ENCODE measurements at regions not wholly inside any gene's neighbourhood (a gene's known extent, or its start where the extent isn't known, plus 50 kb on each side); places are given as distances from the start of the nearest gene placed in this dataset.
"Not testable (repeated sequence)": the region's sequence is repeated elsewhere in the genome, so short reads cannot be mapped to it uniquely, and the experiment has no call there.

DNA sequence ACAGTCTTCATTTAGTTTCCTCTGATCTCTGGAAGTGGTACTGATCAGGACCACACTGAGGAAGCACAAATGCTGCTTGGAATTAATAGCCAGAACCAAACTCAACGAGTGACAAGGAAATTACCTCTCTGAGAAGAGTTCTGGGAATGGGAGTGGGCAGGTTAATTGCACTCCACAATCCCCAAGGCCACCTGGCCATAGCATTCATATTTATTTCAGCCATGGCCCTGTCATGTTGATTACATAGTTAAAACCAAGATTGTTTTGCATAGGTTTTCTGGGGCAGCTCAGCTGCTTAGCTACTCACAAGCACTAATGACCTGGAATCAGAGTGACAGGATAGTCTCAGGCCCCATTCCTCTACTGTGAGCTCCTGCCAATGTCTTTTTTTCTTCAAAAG lies 230.2 kb upstream of the RIMS1 start:
- H3K4me3 ChIP-seq (ENCODE audit: low read depth in 1 of 3, low read length in 3 of 3), result no peak overlapping the region
- WGBS, 3 donors, result 7 to 40% (median 29%) methylated on average over 1 of the region's 1 CpG
- H3K9me3 ChIP-seq (ENCODE audit: control insufficient read depth in 2 of 2, insufficient read depth in 1 of 2, low read depth in 1 of 2, low read length in 1 of 2), result no peaks in the 10 kb centered on the region
- H3K27me3 ChIP-seq (ENCODE audit: control insufficient read depth in 3 of 3, insufficient read depth in 3 of 3, low read length in 3 of 3), result no peaks in the 10 kb centered on the region
- FAIRE-seq, result no peak
- H3K36me3 ChIP-seq (ENCODE audit: control insufficient read depth in 3 of 3, insufficient read depth in 2 of 3, low read depth in 1 of 3, low read length in 3 of 3), result no peaks in the 10 kb centered on the region
- DNase-seq, result no peak
- H3K27ac ChIP-seq (ENCODE audit: low read depth in 1 of 3, low read length in 2 of 3), result no peak overlapping the region
- H3K4me1 ChIP-seq (ENCODE audit: control insufficient read depth in 3 of 3, insufficient read depth in 2 of 3, low read depth in 1 of 3, low read length in 2 of 3), result no peaks in the 10 kb centered on the region

GRCh38 chr6:71665931-71666330 lies 220.4 kb upstream of the RIMS1 start:
- H3K4me3 ChIP-seq (ENCODE audit: low read depth in 1 of 3, low read length in 3 of 3), result no peak overlapping the region
- FAIRE-seq, result no peak
- no peaks in the 10 kb centered on the region for H3K9me3 ChIP-seq (ENCODE audit: control insufficient read depth in 2 of 2, insufficient read depth in 1 of 2, low read depth in 1 of 2, low read length in 1 of 2)
- WGBS, 3 donors, result 53 to 74% (median 54%) methylated on average over 3 of the region's 3 CpGs
- H3K4me1 ChIP-seq (ENCODE audit: control insufficient read depth in 3 of 3, insufficient read depth in 2 of 3, low read depth in 1 of 3, low read length in 2 of 3), result no peaks in the 10 kb centered on the region
- no peak for DNase-seq
- H3K27ac ChIP-seq (ENCODE audit: low read depth in 1 of 3, low read length in 2 of 3), result no peak overlapping the region
- no peaks in the 10 kb centered on the region for H3K36me3 ChIP-seq (ENCODE audit: control insufficient read depth in 3 of 3, insufficient read depth in 2 of 3, low read depth in 1 of 3, low read length in 3 of 3)
- H3K27me3 ChIP-seq (ENCODE audit: control insufficient read depth in 3 of 3, insufficient read depth in 3 of 3, low read length in 3 of 3), result no peaks in the 10 kb centered on the region

GRCh38 chr6:71672876-71673275 lies 213.5 kb upstream of the RIMS1 start:
- H3K27ac ChIP-seq (ENCODE audit: low read depth in 1 of 3, low read length in 2 of 3), result peak overlapping the region in 1 of 3 donors; percentile 8
- H3K4me3 ChIP-seq (ENCODE audit: low read depth in 1 of 3, low read length in 3 of 3), result no peak overlapping the region
- H3K4me1 ChIP-seq (ENCODE audit: control insufficient read depth in 3 of 3, insufficient read depth in 2 of 3, low read depth in 1 of 3, low read length in 2 of 3), result no peaks in the 10 kb centered on the region
- FAIRE-seq, result no peak
- H3K9me3 ChIP-seq (ENCODE audit: control insufficient read depth in 2 of 2, insufficient read depth in 1 of 2, low read depth in 1 of 2, low read length in 1 of 2), result no peaks in the 10 kb centered on the region
- DNase-seq, result peak in 1 of 2 donors; percentile 58
- no peaks in the 10 kb centered on the region for H3K27me3 ChIP-seq (ENCODE audit: control insufficient read depth in 3 of 3, insufficient read depth in 3 of 3, low read length in 3 of 3)
- 34 to 69% (median 36%) methylated on average over 2 of the region's 2 CpGs for WGBS, 3 donors
- H3K36me3 ChIP-seq (ENCODE audit: control insufficient read depth in 3 of 3, insufficient read depth in 2 of 3, low read depth in 1 of 3, low read length in 3 of 3), result no peaks in the 10 kb centered on the region

DNA sequence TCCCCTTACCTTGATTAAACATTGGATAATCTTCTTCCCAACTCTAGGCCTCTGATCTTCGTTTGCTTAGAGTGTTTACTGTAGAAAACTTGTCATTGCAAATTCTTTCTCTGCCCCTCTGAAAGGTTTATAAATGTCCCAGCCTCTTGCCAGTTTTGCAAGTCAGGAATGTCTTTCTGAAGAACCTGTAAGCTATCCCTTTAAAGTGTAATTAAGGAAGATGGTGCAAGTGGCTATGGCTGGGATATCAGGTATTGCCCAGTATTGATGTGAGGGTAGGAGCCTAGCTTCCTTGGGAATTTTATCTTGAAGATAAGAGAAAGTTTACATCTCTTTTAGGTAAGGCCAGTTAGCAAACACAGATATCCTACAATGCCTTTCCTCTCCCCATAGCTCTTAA lies 211.0 kb upstream of the RIMS1 start:
- no peaks in the 10 kb centered on the region for H3K4me1 ChIP-seq (ENCODE audit: control insufficient read depth in 3 of 3, insufficient read depth in 2 of 3, low read depth in 1 of 3, low read length in 2 of 3)
- DNase-seq (no peak), FAIRE-seq (no peak)
- no peaks in the 10 kb centered on the region for H3K9me3 ChIP-seq (ENCODE audit: control insufficient read depth in 2 of 2, insufficient read depth in 1 of 2, low read depth in 1 of 2, low read length in 1 of 2)
- H3K27me3 ChIP-seq (ENCODE audit: control insufficient read depth in 3 of 3, insufficient read depth in 3 of 3, low read length in 3 of 3), result no peaks in the 10 kb centered on the region
- no peak overlapping the region for H3K4me3 ChIP-seq (ENCODE audit: low read depth in 1 of 3, low read length in 3 of 3)
- no peaks in the 10 kb centered on the region for H3K36me3 ChIP-seq (ENCODE audit: control insufficient read depth in 3 of 3, insufficient read depth in 2 of 3, low read depth in 1 of 3, low read length in 3 of 3)
- no peak overlapping the region for H3K27ac ChIP-seq (ENCODE audit: low read depth in 1 of 3, low read length in 2 of 3)
- 6 to 45% (median 11%) methylated on average over 1 of the region's 1 CpG for WGBS, 3 donors

DNA sequence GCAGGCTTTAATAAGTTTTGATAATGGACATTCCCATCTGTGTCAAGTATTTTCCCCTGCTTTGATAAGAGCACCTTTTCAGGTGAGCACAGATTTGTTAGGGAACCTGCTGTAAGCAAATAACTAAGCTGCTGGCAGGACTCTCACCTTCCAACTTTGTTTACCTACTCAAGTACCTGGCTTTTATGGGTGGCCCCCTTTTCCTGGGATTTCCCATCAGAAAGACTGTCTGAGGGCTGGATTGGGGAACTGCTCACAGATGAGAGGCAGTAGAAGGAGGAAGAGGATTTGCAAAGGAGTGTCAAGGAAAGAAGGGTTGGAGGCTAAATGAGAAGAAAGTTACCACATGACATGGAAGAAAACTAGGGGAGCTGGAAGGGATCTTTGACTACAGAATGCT lies 210.1 kb upstream of the RIMS1 start:
- H3K4me1 ChIP-seq (ENCODE audit: control insufficient read depth in 3 of 3, insufficient read depth in 2 of 3, low read depth in 1 of 3, low read length in 2 of 3), result no peaks in the 10 kb centered on the region
- H3K9me3 ChIP-seq (ENCODE audit: control insufficient read depth in 2 of 2, insufficient read depth in 1 of 2, low read depth in 1 of 2, low read length in 1 of 2), result no peaks in the 10 kb centered on the region
- FAIRE-seq, result no peak
- H3K27ac ChIP-seq (ENCODE audit: low read depth in 1 of 3, low read length in 2 of 3), result no peak overlapping the region
- H3K27me3 ChIP-seq (ENCODE audit: control insufficient read depth in 3 of 3, insufficient read depth in 3 of 3, low read length in 3 of 3), result no peaks in the 10 kb centered on the region
- no peaks in the 10 kb centered on the region for H3K36me3 ChIP-seq (ENCODE audit: control insufficient read depth in 3 of 3, insufficient read depth in 2 of 3, low read depth in 1 of 3, low read length in 3 of 3)
- H3K4me3 ChIP-seq (ENCODE audit: low read depth in 1 of 3, low read length in 3 of 3), result no peak overlapping the region
- DNase-seq, result no peak

GRCh38 chr6:71678091-71678490 lies 208.3 kb upstream of the RIMS1 start:
- no peak overlapping the region for H3K27ac ChIP-seq (ENCODE audit: low read depth in 1 of 3, low read length in 2 of 3)
- H3K9me3 ChIP-seq (ENCODE audit: control insufficient read depth in 2 of 2, insufficient read depth in 1 of 2, low read depth in 1 of 2, low read length in 1 of 2), result no peaks in the 10 kb centered on the region
- 71 to 80% (median 79%) methylated on average over 3 of the region's 3 CpGs for WGBS, 3 donors
- DNase-seq (no peak), FAIRE-seq (no peak)
- no peaks in the 10 kb centered on the region for H3K27me3 ChIP-seq (ENCODE audit: control insufficient read depth in 3 of 3, insufficient read depth in 3 of 3, low read length in 3 of 3)
- no peak overlapping the region for H3K4me3 ChIP-seq (ENCODE audit: low read depth in 1 of 3, low read length in 3 of 3)
- no peaks in the 10 kb centered on the region for H3K4me1 ChIP-seq (ENCODE audit: control insufficient read depth in 3 of 3, insufficient read depth in 2 of 3, low read depth in 1 of 3, low read length in 2 of 3)
- no peaks in the 10 kb centered on the region for H3K36me3 ChIP-seq (ENCODE audit: control insufficient read depth in 3 of 3, insufficient read depth in 2 of 3, low read depth in 1 of 3, low read length in 3 of 3)

DNA sequence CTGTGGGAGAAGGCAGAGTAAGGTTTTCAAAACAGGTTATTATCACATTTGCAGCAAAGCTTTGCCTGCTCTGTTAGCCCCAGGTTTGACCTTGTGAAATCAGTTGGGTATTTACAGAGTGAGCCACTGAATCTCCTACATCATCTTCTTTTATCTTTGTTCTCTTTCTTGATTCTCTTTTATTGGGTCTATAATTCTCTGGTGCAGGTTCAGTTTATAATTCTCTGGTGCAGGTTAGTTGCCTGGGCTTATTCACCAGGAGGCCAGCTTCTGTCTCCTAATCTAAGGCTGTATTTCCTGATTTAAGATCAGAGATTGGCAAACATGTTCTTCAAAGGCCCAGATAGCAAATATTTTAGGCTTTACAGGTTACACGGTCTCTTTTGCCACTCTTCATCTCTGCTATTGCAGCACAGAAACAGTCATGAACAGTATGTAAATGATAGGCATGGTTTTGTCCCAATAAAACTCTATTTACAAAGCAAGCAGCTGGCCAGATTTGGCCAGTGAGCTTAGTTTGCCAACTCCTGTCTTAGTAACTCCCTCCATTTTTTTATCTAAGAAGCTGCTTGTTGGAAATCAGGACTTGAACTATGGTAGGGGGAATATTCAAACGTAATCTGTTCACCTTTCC lies 205.0 kb upstream of the RIMS1 start:
- DNase-seq (no peak), FAIRE-seq (no peak)
- 36 to 75% (median 46%) methylated on average over 2 of the region's 2 CpGs for WGBS, 3 donors
- Histone ChIP-seq H3K27ac (ENCODE audit: low read depth in 1 of 3, low read length in 2 of 3) (no peak overlapping the region), H3K4me1 (ENCODE audit: control insufficient read depth in 3 of 3, insufficient read depth in 2 of 3, low read depth in 1 of 3, low read length in 2 of 3) (no peaks in the 10 kb centered on the region), H3K4me3 (ENCODE audit: low read depth in 1 of 3, low read length in 3 of 3) (no peak overlapping the region), H3K9me3 (ENCODE audit: control insufficient read depth in 2 of 2, insufficient read depth in 1 of 2, low read depth in 1 of 2, low read length in 1 of 2) (peaks cover 0 to 4% of the 10 kb centered on the region in 2 donors), H3K36me3 (ENCODE audit: control insufficient read depth in 3 of 3, insufficient read depth in 2 of 3, low read depth in 1 of 3, low read length in 3 of 3) (no peaks in the 10 kb centered on the region), H3K27me3 (ENCODE audit: control insufficient read depth in 3 of 3, insufficient read depth in 3 of 3, low read length in 3 of 3) (no peaks in the 10 kb centered on the region)

GRCh38 chr6:71686021-71686677 lies 200.2 kb upstream of the RIMS1 start:
- H3K4me3 ChIP-seq (ENCODE audit: low read depth in 1 of 3, low read length in 3 of 3); H3K9me3 ChIP-seq (ENCODE audit: control insufficient read depth in 2 of 2, insufficient read depth in 1 of 2, low read depth in 1 of 2, low read length in 1 of 2); H3K4me1 ChIP-seq (ENCODE audit: control insufficient read depth in 3 of 3, insufficient read depth in 2 of 3, low read depth in 1 of 3, low read length in 2 of 3); H3K27me3 ChIP-seq (ENCODE audit: control insufficient read depth in 3 of 3, insufficient read depth in 3 of 3, low read length in 3 of 3); H3K36me3 ChIP-seq (ENCODE audit: control insufficient read depth in 3 of 3, insufficient read depth in 2 of 3, low read depth in 1 of 3, low read length in 3 of 3); FAIRE-seq; DNase-seq; H3K27ac ChIP-seq (ENCODE audit: low read depth in 1 of 3, low read length in 2 of 3): not testable (repeated sequence)
- WGBS, 3 donors, result 88 to 93% (median 92%) methylated on average over 21 to 23 of the region's 23 CpGs

DNA sequence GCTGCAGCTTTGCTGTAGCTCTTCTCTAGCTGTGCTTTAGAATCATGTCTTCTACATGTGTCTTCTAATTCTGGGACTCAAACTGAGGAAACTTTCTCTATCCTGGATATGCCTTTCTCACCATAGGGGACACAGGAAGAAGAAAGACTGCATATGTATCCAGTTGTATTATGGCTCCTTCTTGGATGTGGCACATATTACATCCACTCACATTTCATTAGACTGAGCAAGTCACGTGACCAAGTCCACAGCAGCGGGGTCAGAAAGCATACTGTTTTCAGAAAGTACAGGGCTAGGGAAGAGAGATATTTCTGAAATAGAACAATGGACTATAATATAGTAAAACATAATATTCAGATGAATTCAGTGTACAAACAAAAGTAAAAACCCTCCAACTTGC lies 187.6 kb upstream of the RIMS1 start:
- 90 to 94% (median 94%) methylated on average over 2 of the region's 2 CpGs for WGBS, 3 donors

More for the DNA sequence above, 187.6 kb upstream of the RIMS1 start:
- Histone ChIP-seq H3K27ac (ENCODE audit: low read depth in 1 of 3, low read length in 2 of 3) (no peak overlapping the region), H3K4me3 (ENCODE audit: low read depth in 1 of 3, low read length in 3 of 3) (no peak overlapping the region), H3K4me1 (ENCODE audit: control insufficient read depth in 3 of 3, insufficient read depth in 2 of 3, low read depth in 1 of 3, low read length in 2 of 3) (peaks cover 0 to 3% (median 0%) of the 10 kb centered on the region in 3 donors), H3K36me3 (ENCODE audit: control insufficient read depth in 3 of 3, insufficient read depth in 2 of 3, low read depth in 1 of 3, low read length in 3 of 3) (no peaks in the 10 kb centered on the region), H3K9me3 (ENCODE audit: control insufficient read depth in 2 of 2, insufficient read depth in 1 of 2, low read depth in 1 of 2, low read length in 1 of 2) (no peaks in the 10 kb centered on the region), H3K27me3 (ENCODE audit: control insufficient read depth in 3 of 3, insufficient read depth in 3 of 3, low read length in 3 of 3) (no peaks in the 10 kb centered on the region)
- no peak for DNase-seq
- FAIRE-seq, result no peak
